Right lobe of liver (tissue), 6 donors: ENCODE measurements at regions not wholly inside any gene's neighbourhood (a gene's known extent, or its start where the extent isn't known, plus 50 kb on each side); places are given as distances from the start of the nearest gene placed in this dataset.

ENCODE experiments used
- ATAC-seq, 4 donors: fragments of 200-7000 bp; cut with Tn5 transposase; one replicate each; pipeline ENCODE4 v1.9.1; 2020; ENCODE audit warnings: mild to moderate bottlenecking in 4 of 4, moderate library complexity in 4 of 4
- DNase-seq, 3 donors: peaks; one replicate each; pipeline ENCODE4 v3.0.0-alpha.2; 2020
- H3K27ac ChIP-seq, 3 donors: fragments of 200-600 bp; one replicate each; pipeline ENCODE4 v1.8.0; 2022
- H3K27me3 ChIP-seq, 2 donors: fragments of 200-600 bp; one replicate each; pipeline ENCODE4 v1.8.0; 2022
- H3K36me3 ChIP-seq, 4 donors: fragments of 200-600 bp; sonication (generic) in 1 of 4; one replicate each; pipeline versions ENCODE4 v1.5.1 to v1.8.0; 2017 to 2022; ENCODE audit warnings: control low read depth in 1 of 4
- H3K4me1 ChIP-seq, 4 donors: fragments of 200-600 bp; sonication (generic) in 1 of 4; one replicate each; pipeline versions ENCODE4 v1.5.1 to v1.8.0; 2017 to 2022; ENCODE audit warnings: control low read depth in 1 of 4
- H3K4me3 ChIP-seq, 3 donors: fragments of 200-600 bp; one replicate each; pipeline ENCODE4 v1.8.0; 2022
- H3K9me3 ChIP-seq, 4 donors: fragments of 200-600 bp; sonication (generic) in 1 of 4; one replicate each; pipeline versions ENCODE4 v1.5.1 to v1.8.0; 2017 to 2022; ENCODE audit warnings: control low read depth in 1 of 4
- CTCF ChIP-seq, 4 donors: fragments of 200-600 bp in 3 of 4; fragments of 450-650 bp in 1 of 4; IDR thresholded peaks; one replicate each; pipeline versions ENCODE4 v1.5.1 to v1.8.0; 2016 to 2022; ENCODE audit warnings: antibody characterized with exemption in 4 of 4, mild to moderate bottlenecking in 2 of 4
- POLR2A ChIP-seq: fragments of 450-650 bp; IDR thresholded peaks from one replicate; pipeline ENCODE4 v1.6.1; 2017; ENCODE audit warnings: antibody characterized with exemption, mild to moderate bottlenecking
- WGBS: methylation state at CpG from one replicate; pipeline ENCODE4 v1.1.6; 2018; ENCODE audit warnings: low coverage, low lambda C conversion rate; ENCODE audit not compliant: insufficient coverage; ENCODE audit errors: missing lambda C conversion rate; 5-methylcytosine and 5-hydroxymethylcytosine counted together
- intact Hi-C, 2 donors: fragments of 100-400 bp; cut with DNase I; formaldehyde crosslinking; loops; one replicate each; pipeline versions ENCODE4 v1.11.2 to v1.14.1; 2022
- donor health status: DM: no; HTN: yes; CAD: no.
- donor health status: DM: no; HTN: no; CAD: no.
- donor health status: DM: no; HTN: no; CAD: no.
- donor health status: DM: no; HTN: yes; CAD: no.
- donor health status: DM: no; HTN: yes; CAD: no.

GRCh38 chr3:99522147-99522546 lies 116.2 kb upstream of the COL8A1 start:
- H3K9me3 ChIP-seq = no peaks in the 10 kb centered on the region
- no peaks in the 10 kb centered on the region for H3K4me1 ChIP-seq
- H3K27ac ChIP-seq = no peak overlapping the region
- DNase-seq (no peak), ATAC-seq (no peak)
- H3K36me3 ChIP-seq = no peaks in the 10 kb centered on the region
- intact Hi-C loops = no loop called here
- TF ChIP-seq POLR2A = no peak
- no peak for TF ChIP-seq CTCF (IDR thresholded peaks at IDR 0.05)
- no peak overlapping the region for H3K4me3 ChIP-seq
- H3K27me3 ChIP-seq = no peaks in the 10 kb centered on the region
- 47% methylated on average over 2 of the region's 2 CpGs for WGBS

- ATAC-seq = no peak
- WGBS = 65% methylated on average over 2 of the region's 2 CpGs
Measured at GRCh38 chr3:99521551-99521950, 116.8 kb upstream of the COL8A1 start.

DNA sequence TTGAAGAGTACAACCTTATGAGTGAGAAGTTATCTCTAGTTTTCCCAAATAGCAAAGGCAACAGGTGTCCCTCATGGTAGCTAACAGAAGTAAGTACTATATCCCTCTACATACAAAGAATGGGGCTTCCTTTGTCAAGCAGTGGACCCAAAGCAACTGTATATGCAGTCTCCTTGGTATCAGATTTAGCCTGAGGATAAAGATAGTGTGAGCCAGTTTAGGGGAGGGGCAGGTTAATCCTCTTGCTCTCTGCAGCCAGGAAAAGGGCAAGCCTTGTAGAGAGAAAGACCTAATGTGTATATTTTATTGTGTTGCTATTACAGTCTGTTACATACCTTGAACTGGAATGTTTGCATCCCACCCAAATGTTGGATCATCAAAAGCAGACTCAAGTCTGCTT lies 117.9 kb upstream of the COL8A1 start:
- no peaks in the 10 kb centered on the region for H3K36me3 ChIP-seq
- no peaks in the 10 kb centered on the region for H3K4me1 ChIP-seq
- no peak for ATAC-seq
- intact Hi-C loops = no loop called here
- no peak overlapping the region for H3K4me3 ChIP-seq
- no peak for TF ChIP-seq POLR2A
- TF ChIP-seq CTCF (IDR thresholded peaks at IDR 0.05) = no peak
- H3K27me3 ChIP-seq = no peaks in the 10 kb centered on the region
- no peaks in the 10 kb centered on the region for H3K9me3 ChIP-seq
- H3K27ac ChIP-seq = no peak overlapping the region
- no peak for DNase-seq

More at GRCh38 chr3:99521551-99521950, 116.8 kb upstream of the COL8A1 start:
- Histone ChIP-seq H3K4me1 (no peaks in the 10 kb centered on the region), H3K27ac (no peak overlapping the region), H3K36me3 (no peaks in the 10 kb centered on the region), H3K4me3 (no peak overlapping the region), H3K27me3 (no peaks in the 10 kb centered on the region), H3K9me3 (no peaks in the 10 kb centered on the region)
- TF ChIP-seq CTCF (IDR thresholded peaks at IDR 0.05) = no peak
- no peak for TF ChIP-seq POLR2A
- intact Hi-C loops = no loop called here
- DNase-seq = no peak

GRCh38 chr3:99516936-99517335 lies 121.5 kb upstream of the COL8A1 start:
- DNase-seq = no peak
- intact Hi-C loops = no loop called here
- no peak overlapping the region for H3K27ac ChIP-seq

More at GRCh38 chr3:99516936-99517335, 121.5 kb upstream of the COL8A1 start:
- Histone ChIP-seq H3K27me3 (no peaks in the 10 kb centered on the region), H3K36me3 (no peaks in the 10 kb centered on the region), H3K4me1 (no peaks in the 10 kb centered on the region), H3K9me3 (no peaks in the 10 kb centered on the region), H3K4me3 (no peak overlapping the region)
- no peak for ATAC-seq
- WGBS = 25% methylated on average over 1 of the region's 1 CpG
- TF ChIP-seq CTCF (IDR thresholded peaks at IDR 0.05) (no peak), POLR2A (no peak)
